HG02885 (cell line): ENCODE measurements at regions not wholly inside any gene's neighbourhood (a gene's known extent, or its start where the extent isn't known, plus 50 kb on each side); places are given as distances from the start of the nearest gene placed in this dataset.

Experiments
- ATAC-seq: cut with Tn5 transposase; IDR thresholded peaks from one replicate; pipeline ENCODE4 v1.9.1; 2021; ENCODE audit warnings: mild to moderate bottlenecking; ENCODE audit not compliant: unreplicated experiment, poor library complexity

- ATAC-seq: no peak
Measured at GRCh38 chr10:107671960-107672359, 507.5 kb upstream of the SORCS1 start.

GRCh38 chr10:107666214-107666613 lies 501.7 kb upstream of the SORCS1 start:
- no peak for ATAC-seq

- no peak for ATAC-seq
Measured at GRCh38 chr10:107665459-107665858, 501.0 kb upstream of the SORCS1 start.

GRCh38 chr10:107657851-107658250 lies 493.3 kb upstream of the SORCS1 start:
- no peak for ATAC-seq

GRCh38 chr10:107656932-107657331 lies 492.4 kb upstream of the SORCS1 start:
- ATAC-seq: no peak

GRCh38 chr10:107653832-107654287 lies 489.4 kb upstream of the SORCS1 start:
- ATAC-seq: peak; percentile 83

- ATAC-seq: no peak
Measured at GRCh38 chr10:107650939-107651338, 486.4 kb upstream of the SORCS1 start.

- no peak for ATAC-seq
Measured at GRCh38 chr10:107649249-107649648, 484.7 kb upstream of the SORCS1 start.

GRCh38 chr10:107647462-107647861 lies 483.0 kb upstream of the SORCS1 start:
- peak; percentile 65 for ATAC-seq

GRCh38 chr10:107631876-107632275 lies 467.4 kb upstream of the SORCS1 start:
- no peak for ATAC-seq

GRCh38 chr10:107626862-107627261 lies 462.4 kb upstream of the SORCS1 start:
- no peak for ATAC-seq

- ATAC-seq: no peak
Measured at GRCh38 chr10:107623292-107623691, 458.8 kb upstream of the SORCS1 start.

GRCh38 chr10:107619139-107619538 lies 454.6 kb upstream of the SORCS1 start:
- no peak for ATAC-seq

- ATAC-seq: no peak
Measured at GRCh38 chr10:107618504-107618994, 454.0 kb upstream of the SORCS1 start.

GRCh38 chr10:107616463-107617410 lies 452.2 kb upstream of the SORCS1 start:
- ATAC-seq: no peak

GRCh38 chr10:107616031-107616430 lies 451.5 kb upstream of the SORCS1 start:
- no peak for ATAC-seq

GRCh38 chr10:107614939-107615685 lies 450.6 kb upstream of the SORCS1 start:
- ATAC-seq: no peak

- ATAC-seq: no peak
Measured at GRCh38 chr10:107611115-107611514, 446.6 kb upstream of the SORCS1 start.

- ATAC-seq: no peak
Measured at GRCh38 chr10:107589081-107589480, 424.6 kb upstream of the SORCS1 start.

- no peak for ATAC-seq
Measured at GRCh38 chr10:107585630-107586029, 421.1 kb upstream of the SORCS1 start.

- no peak for ATAC-seq
Measured at GRCh38 chr10:107583974-107584373, 419.5 kb upstream of the SORCS1 start.
